ENCODE measurements at regions not wholly inside any gene's neighbourhood (a gene's known extent, or its start where the extent isn't known, plus 50 kb on each side); places are given as distances from the start of the nearest gene placed in this dataset.

DNA sequence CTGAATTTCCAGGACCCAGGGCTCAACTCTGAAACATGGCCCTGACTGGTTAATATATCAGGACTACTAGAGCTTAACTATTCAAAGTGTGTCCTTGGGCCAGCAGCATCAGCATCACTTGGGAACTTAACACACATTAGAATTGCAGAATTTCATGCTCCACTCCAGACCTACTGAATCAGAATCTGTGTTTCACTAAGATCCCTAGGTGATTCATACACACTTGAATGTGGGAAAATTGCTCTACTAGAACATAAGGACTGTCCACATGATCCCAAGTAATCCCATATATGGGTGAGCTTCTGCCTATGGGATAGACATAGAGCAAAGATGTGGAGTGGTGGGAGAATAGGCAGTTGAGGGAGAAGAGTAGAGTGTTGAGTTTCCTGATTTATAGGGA is 192.5 kb upstream of the CLNK start (continued):
- TF ChIP-seq POLR2A (IDR thresholded peaks at IDR 0.05; ENCODE audit: borderline replicate concordance, extremely low read depth, insufficient read depth, insufficient read length) (no peak), TCF7L2 (IDR thresholded peaks at IDR 0.05; ENCODE audit: borderline replicate concordance, extremely low read depth, insufficient read depth, insufficient read length) (no peak), YY1 (IDR thresholded peaks at IDR 0.05; ENCODE audit: extremely low read depth, insufficient replicate concordance, low read depth, low read length) (no peak), ZFX (IDR thresholded peaks at IDR 0.05) (no peak), CBX3 (IDR thresholded peaks at IDR 0.05; ENCODE audit: low read depth) (no peak), SP1 (IDR thresholded peaks at IDR 0.05; ENCODE audit: low read depth) (no peak), MAX (IDR thresholded peaks at IDR 0.05) (no peak), JUND (IDR thresholded peaks at IDR 0.05) (no peak)

DNA sequence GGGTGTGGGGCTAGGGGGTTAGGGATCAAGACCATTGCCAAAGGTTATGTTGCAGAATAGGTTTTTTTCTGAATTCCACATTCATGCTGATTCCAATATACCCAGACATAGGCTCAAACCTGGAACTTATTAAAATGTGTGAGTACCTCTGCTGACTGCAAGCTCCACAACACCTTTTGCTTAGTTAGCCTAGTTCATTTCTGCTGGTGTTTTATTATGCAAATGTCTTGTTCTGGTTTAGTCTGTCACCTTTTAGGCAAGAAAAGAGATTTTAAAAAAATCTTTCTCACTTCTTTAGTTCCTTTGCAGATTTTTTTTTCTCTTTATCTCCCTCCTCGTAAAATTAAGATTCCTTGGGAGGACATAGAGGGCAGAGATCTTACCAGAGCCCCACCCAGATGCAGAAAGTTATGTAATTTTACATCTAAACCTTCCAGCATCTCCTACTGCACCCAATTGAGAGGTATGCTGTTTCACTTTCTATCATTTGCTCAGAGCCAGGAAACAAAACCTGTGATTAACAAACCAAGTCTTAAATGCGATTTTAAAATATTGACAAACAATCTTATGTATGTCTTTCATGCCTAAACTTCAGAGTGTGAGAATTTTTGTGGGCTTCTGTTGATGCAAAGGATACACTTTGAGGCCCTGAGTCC is 190.7 kb upstream of the CLNK start:
- no peaks in the 10 kb centered on the region for H3K79me2 ChIP-seq (ENCODE audit: insufficient read depth, low read length)
- ChIA-PET POLR2A (no interaction called here), RAD21 (ENCODE audit: low non-redundant PET in 1 of 2, low total read pairs in 2 of 2, uncharacterized antibody in 2 of 2, unreplicated experiment in 2 of 2) (no interaction called here), CTCF (no interaction called here)
- no peaks in the 10 kb centered on the region for H3K9me2 ChIP-seq (ENCODE audit: insufficient read depth)
- BruUV-seq (replicated peaks): no TSS peak
- H3K27ac ChIP-seq (ENCODE audit: low read depth, low read length): no peak overlapping the region
- H3K9me3 ChIP-seq (ENCODE audit: control insufficient read depth in 1 of 2, insufficient read depth in 1 of 2, low read depth in 1 of 2, low read length in 2 of 2): no peaks in the 10 kb centered on the region
- H3K36me3 ChIP-seq (ENCODE audit: control insufficient read depth in 1 of 2, insufficient read depth in 2 of 2, low read length in 2 of 2): no peaks in the 10 kb centered on the region
- H3K9ac ChIP-seq (ENCODE audit: low read length): no peak overlapping the region
- DNase-seq (ENCODE audit: low read depth, low spot score) (no peak), ATAC-seq (no peak)
- H3K27me3 ChIP-seq (ENCODE audit: insufficient read depth, low read length): no peaks in the 10 kb centered on the region
- intact Hi-C loops (cut with micrococcal nuclease): no loop called here
- H3K4me3 ChIP-seq (replicated peaks in 1 of 2; ENCODE audit: low read depth in 1 of 2, low read length in 2 of 2): no peak overlapping the region
- H3K4me1 ChIP-seq (ENCODE audit: control insufficient read depth in 1 of 2, insufficient read depth in 2 of 2, low read length in 2 of 2): peaks cover 6 to 13% of the 10 kb centered on the region in 2 experiments; a peak in 3 of 4 replicates
- no peak overlapping the region for H3K4me2 ChIP-seq (ENCODE audit: low read length)
- H4K20me1 ChIP-seq (ENCODE audit: insufficient read depth): no peaks in the 10 kb centered on the region
- no peak overlapping the region for H2AFZ ChIP-seq (ENCODE audit: low read depth, low read length, poor library complexity, severe bottlenecking)
- TF ChIP-seq EZH2phosphoT487 (IDR thresholded peaks at IDR 0.05; ENCODE audit: borderline replicate concordance): no peak
- TF ChIP-seq SRF (IDR thresholded peaks at IDR 0.05; ENCODE audit: low read depth): no peak
- TF ChIP-seq CTCF (IDR thresholded peaks at IDR 0.05 in 2 of 3, conservative IDR thresholded peaks at IDR 0.05 in 1 of 3; ENCODE audit: borderline replicate concordance in 1 of 3, insufficient read depth in 1 of 3, low read depth in 2 of 3, low read length in 2 of 3): no peak
- TF ChIP-seq, protein P1, sequence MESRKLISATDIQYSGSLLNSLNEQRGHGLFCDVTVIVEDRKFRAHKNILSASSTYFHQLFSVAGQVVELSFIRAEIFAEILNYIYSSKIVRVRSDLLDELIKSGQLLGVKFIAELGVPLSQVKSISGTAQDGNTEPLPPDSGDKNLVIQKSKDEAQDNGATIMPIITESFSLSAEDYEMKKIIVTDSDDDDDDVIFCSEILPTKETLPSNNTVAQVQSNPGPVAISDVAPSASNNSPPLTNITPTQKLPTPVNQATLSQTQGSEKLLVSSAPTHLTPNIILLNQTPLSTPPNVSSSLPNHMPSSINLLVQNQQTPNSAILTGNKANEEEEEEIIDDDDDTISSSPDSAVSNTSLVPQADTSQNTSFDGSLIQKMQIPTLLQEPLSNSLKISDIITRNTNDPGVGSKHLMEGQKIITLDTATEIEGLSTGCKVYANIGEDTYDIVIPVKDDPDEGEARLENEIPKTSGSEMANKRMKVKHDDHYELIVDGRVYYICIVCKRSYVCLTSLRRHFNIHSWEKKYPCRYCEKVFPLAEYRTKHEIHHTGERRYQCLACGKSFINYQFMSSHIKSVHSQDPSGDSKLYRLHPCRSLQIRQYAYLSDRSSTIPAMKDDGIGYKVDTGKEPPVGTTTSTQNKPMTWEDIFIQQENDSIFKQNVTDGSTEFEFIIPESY (IDR thresholded peaks at IDR 0.05; ENCODE audit: extremely low read depth, insufficient replicate concordance, low read length): no peak
- no peak for TF ChIP-seq YY1 (IDR thresholded peaks at IDR 0.05; ENCODE audit: extremely low read depth, insufficient replicate concordance, low read depth, low read length)
- no peak for TF ChIP-seq EZH2 (IDR thresholded peaks at IDR 0.05)
- no peak for TF ChIP-seq ELF1 (IDR thresholded peaks at IDR 0.05; ENCODE audit: borderline replicate concordance, low read depth)
- no peak for TF ChIP-seq POLR2A (IDR thresholded peaks at IDR 0.05; ENCODE audit: borderline replicate concordance, extremely low read depth, insufficient read depth, insufficient read length)
- TF ChIP-seq TCF7L2 (IDR thresholded peaks at IDR 0.05; ENCODE audit: borderline replicate concordance, extremely low read depth, insufficient read depth, insufficient read length): no peak
- no peak for TF ChIP-seq ZFX (IDR thresholded peaks at IDR 0.05)
- no peak for TF ChIP-seq SP1 (IDR thresholded peaks at IDR 0.05; ENCODE audit: low read depth)
- no peak for TF ChIP-seq RAD21 (IDR thresholded peaks at IDR 0.05; ENCODE audit: low read depth)
- no peak for TF ChIP-seq REST (IDR thresholded peaks at IDR 0.05; ENCODE audit: low read depth)
- TF ChIP-seq JUND (IDR thresholded peaks at IDR 0.05): no peak
- TF ChIP-seq FOSL1 (IDR thresholded peaks at IDR 0.05; ENCODE audit: low read depth): no peak
